ENCODE measurements at regions not wholly inside any gene's neighbourhood (a gene's known extent, or its start where the extent isn't known, plus 50 kb on each side); places are given as distances from the start of the nearest gene placed in this dataset.

GRCh38 chr17:79214459-79214858 lies 139.8 kb downstream of the ENGASE start:
- no peaks in the 10 kb centered on the region for H3K79me2 ChIP-seq (ENCODE audit: low read depth)
- ChIA-PET CTCF (no interaction called here), POLR2A (ENCODE audit: unreplicated experiment) (no interaction called here)
- H3K4me1 ChIP-seq (replicated peaks; ENCODE audit: insufficient read depth): no peaks in the 10 kb centered on the region
- H2AFZ ChIP-seq: no peak overlapping the region
- H3K4me3 ChIP-seq: no peak overlapping the region
- H3K36me3 ChIP-seq (ENCODE audit: low read depth): no peaks in the 10 kb centered on the region
- DNase-seq: no peak
- H3K9me3 ChIP-seq (ENCODE audit: insufficient read depth, low read depth): no peaks in the 10 kb centered on the region
- TF ChIP-seq EZH2 (IDR thresholded peaks at IDR 0.05; ENCODE audit: low read depth) (no peak), CTCF (conservative IDR thresholded peaks at IDR 0.05) (no peak)
- no TSS peak for BruUV-seq (replicated peaks)
- H3F3A ChIP-seq (ENCODE audit: insufficient read depth, low read depth): no peaks in the 10 kb centered on the region
- intact Hi-C loops (cut with micrococcal nuclease; ENCODE audit: unreplicated experiment): no loop called here
- no peak overlapping the region for H3K27ac ChIP-seq
- peaks cover 94% of the 10 kb centered on the region for H3K27me3 ChIP-seq (ENCODE audit: insufficient read depth, low read depth)
- no peaks in the 10 kb centered on the region for H3K9me2 ChIP-seq (ENCODE audit: insufficient read depth)
- H3K4me2 ChIP-seq: no peak overlapping the region
- H4K20me1 ChIP-seq (ENCODE audit: insufficient read depth): no peaks in the 10 kb centered on the region; the same call in 1 of the 2 replicates

GRCh38 chr17:79213305-79213704 lies 138.7 kb downstream of the ENGASE start:
- no peaks in the 10 kb centered on the region for H3K9me2 ChIP-seq (ENCODE audit: insufficient read depth)
- H3K27me3 ChIP-seq (ENCODE audit: insufficient read depth, low read depth): peaks cover 94% of the 10 kb centered on the region
- TF ChIP-seq CTCF (conservative IDR thresholded peaks at IDR 0.05) (no peak), EZH2 (IDR thresholded peaks at IDR 0.05; ENCODE audit: low read depth) (no peak)
- no peak overlapping the region for H3K4me3 ChIP-seq
- intact Hi-C loops (cut with micrococcal nuclease; ENCODE audit: unreplicated experiment): no loop called here
- no peaks in the 10 kb centered on the region for H3K4me1 ChIP-seq (replicated peaks; ENCODE audit: insufficient read depth)
- BruUV-seq (replicated peaks): no TSS peak
- no peak overlapping the region for H3K27ac ChIP-seq
- H3K79me2 ChIP-seq (ENCODE audit: low read depth): no peaks in the 10 kb centered on the region
- no peaks in the 10 kb centered on the region for H3K9me3 ChIP-seq (ENCODE audit: insufficient read depth, low read depth)
- no peaks in the 10 kb centered on the region; the same call in 1 of the 2 replicates for H4K20me1 ChIP-seq (ENCODE audit: insufficient read depth)
- H3K4me2 ChIP-seq: no peak overlapping the region
- no peak for DNase-seq
- no peak overlapping the region for H2AFZ ChIP-seq
- ChIA-PET POLR2A (ENCODE audit: unreplicated experiment) (no interaction called here), CTCF (no interaction called here)
- no peaks in the 10 kb centered on the region for H3K36me3 ChIP-seq (ENCODE audit: low read depth)
- H3F3A ChIP-seq (ENCODE audit: insufficient read depth, low read depth): no peaks in the 10 kb centered on the region

- Histone ChIP-seq H3K4me2 (no peak overlapping the region), H3K27me3 (ENCODE audit: insufficient read depth, low read depth) (peaks cover 94% of the 10 kb centered on the region), H3F3A (ENCODE audit: insufficient read depth, low read depth) (no peaks in the 10 kb centered on the region), H3K36me3 (ENCODE audit: low read depth) (no peaks in the 10 kb centered on the region), H2AFZ (no peak overlapping the region), H3K9me3 (ENCODE audit: insufficient read depth, low read depth) (no peaks in the 10 kb centered on the region), H3K9me2 (ENCODE audit: insufficient read depth) (no peaks in the 10 kb centered on the region), H3K27ac (no peak overlapping the region), H3K4me1 (replicated peaks; ENCODE audit: insufficient read depth) (no peaks in the 10 kb centered on the region), H3K79me2 (ENCODE audit: low read depth) (no peaks in the 10 kb centered on the region), H3K4me3 (no peak overlapping the region), H4K20me1 (ENCODE audit: insufficient read depth) (no peaks in the 10 kb centered on the region; the same call in 1 of the 2 replicates)
- CTCF ChIA-PET: no interaction called here
- intact Hi-C loops (cut with micrococcal nuclease; ENCODE audit: unreplicated experiment): no loop called here
- POLR2A ChIA-PET (ENCODE audit: unreplicated experiment): no interaction called here
- no TSS peak for BruUV-seq (replicated peaks)
- DNase-seq: no peak
- TF ChIP-seq EZH2 (IDR thresholded peaks at IDR 0.05; ENCODE audit: low read depth) (no peak), CTCF (conservative IDR thresholded peaks at IDR 0.05) (no peak)
These were observed 137.8 kb downstream of the ENGASE start for GRCh38 chr17:79212149-79213087.
